ENCODE measurements at regions not wholly inside any gene's neighbourhood (a gene's known extent, or its start where the extent isn't known, plus 50 kb on each side); places are given as distances from the start of the nearest gene placed in this dataset.
"Not testable (repeated sequence)": the region's sequence is repeated elsewhere in the genome, so short reads cannot be mapped to it uniquely, and the experiment has no call there.

GRCh38 chr14:30064454-30064853, 136.8 kb upstream of the PRKD1 start:
- no peak for DNase-seq (ENCODE audit: low read depth in 2 of 3, low spot score in 2 of 3)

GRCh38 chr14:30069536-30069935, 141.9 kb upstream of the PRKD1 start:
- DNase-seq (ENCODE audit: low read depth in 2 of 3, low spot score in 2 of 3), result no peak

- not testable (repeated sequence) for DNase-seq (ENCODE audit: low read depth in 2 of 3, low spot score in 2 of 3)
Measured at GRCh38 chr14:30072454-30072853, 144.8 kb upstream of the PRKD1 start.

- DNase-seq (ENCODE audit: low read depth in 2 of 3, low spot score in 2 of 3), result no peak
Measured at GRCh38 chr14:30077946-30078345, 150.3 kb upstream of the PRKD1 start.

- DNase-seq (ENCODE audit: low read depth in 2 of 3, low spot score in 2 of 3), result no peak
Measured at GRCh38 chr14:30078811-30079402, 151.3 kb upstream of the PRKD1 start.

- DNase-seq (ENCODE audit: low read depth in 2 of 3, low spot score in 2 of 3), result no peak
Measured at GRCh38 chr14:30082486-30082885, 154.8 kb upstream of the PRKD1 start.

- no peak for DNase-seq (ENCODE audit: low read depth in 2 of 3, low spot score in 2 of 3)
Measured at GRCh38 chr14:30084811-30085210, 157.2 kb upstream of the PRKD1 start.

- DNase-seq (ENCODE audit: low read depth in 2 of 3, low spot score in 2 of 3), result no peak
Measured at GRCh38 chr14:30085943-30086342, 158.3 kb upstream of the PRKD1 start.

- DNase-seq (ENCODE audit: low read depth in 2 of 3, low spot score in 2 of 3), result no peak
Measured at GRCh38 chr14:30088620-30089019, 161.0 kb upstream of the PRKD1 start.

- no peak for DNase-seq (ENCODE audit: low read depth in 2 of 3, low spot score in 2 of 3)
Measured at GRCh38 chr14:30108975-30109700, 181.5 kb upstream of the PRKD1 start.

- no peak for DNase-seq (ENCODE audit: low read depth in 2 of 3, low spot score in 2 of 3)
Measured at GRCh38 chr14:30114051-30114450, 186.4 kb upstream of the PRKD1 start.

- no peak for DNase-seq (ENCODE audit: low read depth in 2 of 3, low spot score in 2 of 3)
Measured at GRCh38 chr14:30115756-30116155, 188.1 kb upstream of the PRKD1 start.

- DNase-seq (ENCODE audit: low read depth in 2 of 3, low spot score in 2 of 3), result no peak
Measured at GRCh38 chr14:30118992-30119640, 191.5 kb upstream of the PRKD1 start.

- no peak for DNase-seq (ENCODE audit: low read depth in 2 of 3, low spot score in 2 of 3)
Measured at GRCh38 chr14:30125322-30125979, 197.8 kb upstream of the PRKD1 start.

- DNase-seq (ENCODE audit: low read depth in 2 of 3, low spot score in 2 of 3), result no peak
Measured at GRCh38 chr14:30129807-30130206, 202.2 kb upstream of the PRKD1 start.

GRCh38 chr14:30131581-30132097, 204.0 kb upstream of the PRKD1 start:
- DNase-seq (ENCODE audit: low read depth in 2 of 3, low spot score in 2 of 3), result no peak

GRCh38 chr14:30132196-30132595, 204.5 kb upstream of the PRKD1 start:
- DNase-seq (ENCODE audit: low read depth in 2 of 3, low spot score in 2 of 3), result no peak

GRCh38 chr14:30134936-30135335, 207.3 kb upstream of the PRKD1 start:
- no peak for DNase-seq (ENCODE audit: low read depth in 2 of 3, low spot score in 2 of 3)

- DNase-seq (ENCODE audit: low read depth in 2 of 3, low spot score in 2 of 3), result no peak
Measured at GRCh38 chr14:30138567-30138966, 210.9 kb upstream of the PRKD1 start.

GRCh38 chr14:30142216-30142615, 214.6 kb upstream of the PRKD1 start:
- DNase-seq (ENCODE audit: low read depth in 2 of 3, low spot score in 2 of 3), result no peak

GRCh38 chr14:30143627-30144026, 216.0 kb upstream of the PRKD1 start:
- DNase-seq (ENCODE audit: low read depth in 2 of 3, low spot score in 2 of 3), result no peak
